OCI-LY7 (cell line): ENCODE measurements at regions not wholly inside any gene's neighbourhood (a gene's known extent, or its start where the extent isn't known, plus 50 kb on each side); places are given as distances from the start of the nearest gene placed in this dataset.
"Not testable (repeated sequence)": the region's sequence is repeated elsewhere in the genome, so short reads cannot be mapped to it uniquely, and the experiment has no call there.

Experiments
- BruUV-seq: library from RNA; stranded (reverse); fragments of 400-500 nt; replicated peaks from 2 replicates; lab custom pipeline; 2021; lab: Mats Ljungman, UMichigan
- CTCF ChIA-PET: fragments of 300-600 bp; sonication (Branson Sonifier 250); formaldehyde crosslinking; loops from one replicate; lab custom pipeline; 2022; ENCODE audit warnings: antibody characterized with exemption; ENCODE audit not compliant: unreplicated experiment; lab: Charles Lee
- POLR2A ChIA-PET: fragments of 300-600 bp; sonication (Branson Sonifier 250); formaldehyde crosslinking; loops from one replicate; lab custom pipeline; 2022; ENCODE audit warnings: antibody characterized with exemption; lab: Charles Lee
- DNase-seq: peaks from one replicate; pipeline ENCODE4 v3.0.0-alpha.2; 2015; ENCODE audit warnings: low spot score
- H2AFZ ChIP-seq: fragments of 200-600 bp; sonication (generic), shearing (Covaris generic); 2 replicates; pipeline ENCODE4 v1.6.1; 2014; ENCODE audit warnings: mild to moderate bottlenecking, antibody characterized with exemption, low read length, moderate library complexity
- H3K27ac ChIP-seq: fragments of 200-600 bp; sonication (generic); 2 replicates; pipeline ENCODE4 v1.5.1; 2014; ENCODE audit warnings: mixed run types, low read depth, mild to moderate bottlenecking, moderate library complexity, low read length, inconsistent platforms; ENCODE audit not compliant: poor library complexity, severe bottlenecking
- H3K36me3 ChIP-seq: fragments of 200-600 bp; sonication (generic); 2 replicates; pipeline ENCODE4 v1.6.1; 2014; ENCODE audit warnings: mild to moderate bottlenecking, antibody characterized with exemption, low read length, moderate library complexity, mixed read lengths; ENCODE audit not compliant: insufficient read depth
- H3K4me1 ChIP-seq: fragments of 200-600 bp; sonication (generic); 2 replicates; pipeline ENCODE4 v1.5.1; 2014; ENCODE audit warnings: mild to moderate bottlenecking, low read length; ENCODE audit not compliant: insufficient read depth, poor library complexity, severe bottlenecking
- H3K4me2 ChIP-seq: fragments of 200-600 bp; sonication (generic); 2 replicates; pipeline ENCODE4 v1.6.1; 2014; ENCODE audit warnings: mild to moderate bottlenecking, low read length
- H3K4me3 ChIP-seq: fragments of 200-600 bp; sonication (generic); 2 replicates; pipeline ENCODE4 v1.5.1; 2014; ENCODE audit warnings: mild to moderate bottlenecking, low read depth, low read length; ENCODE audit not compliant: poor library complexity, severe bottlenecking
- H3K79me2 ChIP-seq: fragments of 200-600 bp; sonication (generic); 2 replicates; pipeline ENCODE4 v1.6.1; 2016; ENCODE audit warnings: low read depth, mild to moderate bottlenecking, low read length, moderate library complexity, mixed read lengths; ENCODE audit not compliant: insufficient read depth
- H3K9me2 ChIP-seq: fragments of 200-600 bp; sonication (generic); 2 replicates; pipeline ENCODE4 v1.6.1; 2016; ENCODE audit warnings: mild to moderate bottlenecking, low read length, mixed read lengths; ENCODE audit not compliant: insufficient read depth
- H3K9me3 ChIP-seq: fragments of 200-600 bp; sonication (generic); 2 replicates; pipeline ENCODE4 v1.6.1; 2014; ENCODE audit warnings: mild to moderate bottlenecking, mixed run types, low read length, mixed read lengths
- H4K20me1 ChIP-seq: fragments of 200-600 bp; sonication (generic); 2 replicates; pipeline ENCODE4 v1.6.1; 2014; ENCODE audit warnings: mild to moderate bottlenecking, antibody characterized with exemption, low read length, moderate library complexity, mixed read lengths; ENCODE audit not compliant: insufficient read depth
- EZH2phosphoT487 ChIP-seq: fragments of 200-600 bp; sonication (generic); IDR thresholded peaks from 2 replicates; pipeline ENCODE4 v1.6.1; 2018; ENCODE audit warnings: low read depth, borderline replicate concordance, mild to moderate bottlenecking, mixed run types, antibody characterized with exemption, low read length, moderate library complexity, mixed read lengths
- intact Hi-C: fragments of 100-400 bp; cut with micrococcal nuclease; formaldehyde crosslinking; loops from one replicate; pipeline ENCODE4 v1.10.0; 2022; ENCODE audit not compliant: unreplicated experiment
- TF ChIP-seq, protein P1 (sequence below): fragments of 200-600 bp; sonication (generic); conservative IDR thresholded peaks from 2 replicates; pipeline ENCODE4 v1.5.1; 2014; ENCODE audit warnings: mild to moderate bottlenecking, antibody characterized with exemption, low read length, moderate library complexity, mixed read lengths

DNA sequence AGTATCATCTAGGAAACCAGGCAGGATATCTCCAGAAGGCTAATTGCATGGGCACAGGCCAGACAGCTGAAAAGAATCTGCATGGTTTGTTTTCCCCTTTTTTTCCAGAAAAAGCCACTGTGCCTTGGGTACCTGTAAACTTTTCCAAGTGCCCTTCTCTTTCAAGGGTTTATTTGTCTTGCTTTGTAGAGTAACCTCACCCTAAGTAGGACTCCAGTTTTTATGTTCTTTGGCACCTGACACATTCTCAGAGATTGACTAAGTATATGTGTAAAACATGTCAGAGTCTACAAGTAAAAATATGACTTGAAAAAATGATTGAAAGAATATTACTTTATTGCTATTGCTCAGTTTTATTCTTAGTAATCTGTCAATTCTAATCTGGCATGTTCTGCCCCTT is 70.7 kb upstream of the TEX13C start:
- no peaks in the 10 kb centered on the region for H3K79me2 ChIP-seq
- H3K27ac ChIP-seq = no peak overlapping the region
- intact Hi-C loops = no loop called here
- H3K9me2 ChIP-seq = no peaks in the 10 kb centered on the region
- BruUV-seq = no TSS peak
- no peak for DNase-seq
- TF ChIP-seq, protein P1, sequence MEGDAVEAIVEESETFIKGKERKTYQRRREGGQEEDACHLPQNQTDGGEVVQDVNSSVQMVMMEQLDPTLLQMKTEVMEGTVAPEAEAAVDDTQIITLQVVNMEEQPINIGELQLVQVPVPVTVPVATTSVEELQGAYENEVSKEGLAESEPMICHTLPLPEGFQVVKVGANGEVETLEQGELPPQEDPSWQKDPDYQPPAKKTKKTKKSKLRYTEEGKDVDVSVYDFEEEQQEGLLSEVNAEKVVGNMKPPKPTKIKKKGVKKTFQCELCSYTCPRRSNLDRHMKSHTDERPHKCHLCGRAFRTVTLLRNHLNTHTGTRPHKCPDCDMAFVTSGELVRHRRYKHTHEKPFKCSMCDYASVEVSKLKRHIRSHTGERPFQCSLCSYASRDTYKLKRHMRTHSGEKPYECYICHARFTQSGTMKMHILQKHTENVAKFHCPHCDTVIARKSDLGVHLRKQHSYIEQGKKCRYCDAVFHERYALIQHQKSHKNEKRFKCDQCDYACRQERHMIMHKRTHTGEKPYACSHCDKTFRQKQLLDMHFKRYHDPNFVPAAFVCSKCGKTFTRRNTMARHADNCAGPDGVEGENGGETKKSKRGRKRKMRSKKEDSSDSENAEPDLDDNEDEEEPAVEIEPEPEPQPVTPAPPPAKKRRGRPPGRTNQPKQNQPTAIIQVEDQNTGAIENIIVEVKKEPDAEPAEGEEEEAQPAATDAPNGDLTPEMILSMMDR = no peak
- no peak for TF ChIP-seq EZH2phosphoT487
- POLR2A ChIA-PET = no interaction called here
- H3K36me3 ChIP-seq = no peaks in the 10 kb centered on the region
- no peak overlapping the region for H3K4me3 ChIP-seq
- no peak overlapping the region for H2AFZ ChIP-seq
- no peaks in the 10 kb centered on the region for H3K9me3 ChIP-seq
- no peaks in the 10 kb centered on the region for H3K4me1 ChIP-seq
- CTCF ChIA-PET = no interaction called here
- no peaks in the 10 kb centered on the region for H4K20me1 ChIP-seq
- no peak overlapping the region for H3K4me2 ChIP-seq

DNA sequence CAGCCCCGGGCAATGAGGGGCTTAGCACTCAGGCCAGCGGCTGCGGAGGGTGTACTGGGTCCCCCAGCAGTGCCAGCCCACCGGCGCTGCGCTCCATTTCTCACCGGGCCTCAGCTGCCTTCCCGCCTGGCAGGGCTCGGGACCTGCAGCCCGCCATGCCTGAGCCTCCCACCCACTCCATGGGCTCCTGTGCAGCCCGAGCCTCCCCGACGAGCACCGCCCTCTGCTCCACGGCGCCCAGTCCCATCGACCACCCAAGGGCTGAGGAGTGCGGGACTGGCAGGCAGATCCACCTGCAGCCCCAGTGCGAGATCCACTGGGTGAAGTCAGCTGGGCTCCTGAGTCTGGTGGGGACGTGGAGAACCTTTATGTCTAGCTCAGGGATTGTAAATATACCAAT is 63.9 kb upstream of the TEX13C start:
- POLR2A ChIA-PET, H3K27ac ChIP-seq, H3K4me2 ChIP-seq, intact Hi-C loops, CTCF ChIA-PET, H2AFZ ChIP-seq, DNase-seq, H4K20me1 ChIP-seq, H3K36me3 ChIP-seq, H3K79me2 ChIP-seq, H3K4me3 ChIP-seq, BruUV-seq, H3K4me1 ChIP-seq, H3K9me3 ChIP-seq, H3K9me2 ChIP-seq: not testable (repeated sequence)

DNA sequence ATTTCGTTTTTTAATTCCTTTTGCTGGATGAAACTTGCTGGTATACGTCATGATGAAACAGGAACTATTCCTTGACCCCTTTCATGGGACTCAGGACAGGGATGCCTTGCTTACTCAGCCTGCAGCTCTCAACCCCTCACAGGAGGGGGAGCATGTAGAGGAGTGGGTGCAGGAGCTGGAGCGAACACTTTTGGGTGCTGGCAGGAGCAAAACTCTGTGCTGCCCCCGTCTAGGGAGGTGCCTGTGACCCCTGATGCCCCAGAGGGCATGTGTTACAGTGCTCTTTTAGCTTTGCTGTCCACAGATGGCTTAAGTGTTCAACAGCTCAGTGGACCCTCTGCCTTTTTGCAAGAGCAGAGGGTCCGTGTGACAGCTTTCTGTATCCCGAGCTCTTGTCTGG is 56.8 kb upstream of the TEX13C start:
- Histone ChIP-seq H3K36me3 (no peaks in the 10 kb centered on the region), H3K4me2 (no peak overlapping the region), H3K9me3 (no peaks in the 10 kb centered on the region), H2AFZ (no peak overlapping the region), H3K79me2 (no peaks in the 10 kb centered on the region), H3K27ac (no peak overlapping the region), H3K4me3 (no peak overlapping the region), H4K20me1 (no peaks in the 10 kb centered on the region), H3K4me1 (no peaks in the 10 kb centered on the region), H3K9me2 (no peaks in the 10 kb centered on the region)
- no peak for TF ChIP-seq EZH2phosphoT487
- TF ChIP-seq, protein P1 = no peak
- no TSS peak for BruUV-seq
- CTCF ChIA-PET = no interaction called here
- intact Hi-C loops = no loop called here
- POLR2A ChIA-PET = no interaction called here
- DNase-seq = no peak
